Left forelimb (tissue), 1 donor: ENCODE measurements at regions not wholly inside any gene's neighbourhood (a gene's known extent, or its start where the extent isn't known, plus 50 kb on each side); places are given as distances from the start of the nearest gene placed in this dataset.

Experiments
- DNase-seq: peaks from one replicate; pipeline ENCODE4 v3.0.0-alpha.2; 2018; ENCODE audit warnings: low spot score

GRCh38 chr1:55420026-55420425, 204.9 kb upstream of the USP24 start:
- DNase-seq = no peak

- DNase-seq = no peak
Observed at GRCh38 chr1:55418208-55419000, 203.2 kb upstream of the USP24 start.

GRCh38 chr1:55416164-55416842, 201.1 kb upstream of the USP24 start:
- DNase-seq = no peak

GRCh38 chr1:55413286-55413685, 198.1 kb upstream of the USP24 start:
- no peak for DNase-seq

GRCh38 chr1:55412060-55412459, 196.9 kb upstream of the USP24 start:
- no peak for DNase-seq

GRCh38 chr1:55402671-55403464, 187.7 kb upstream of the USP24 start:
- DNase-seq = no peak

- no peak for DNase-seq
Observed at GRCh38 chr1:55402142-55402541, 187.0 kb upstream of the USP24 start.

- peak; percentile 75 for DNase-seq
Observed at GRCh38 chr1:55400508-55400907, 185.3 kb upstream of the USP24 start.

GRCh38 chr1:55399346-55399745, 184.2 kb upstream of the USP24 start:
- DNase-seq = no peak

- DNase-seq = no peak
Observed at GRCh38 chr1:55396381-55396891, 181.3 kb upstream of the USP24 start.

GRCh38 chr1:55388960-55389359, 173.8 kb upstream of the USP24 start:
- no peak for DNase-seq

- no peak for DNase-seq
Observed at GRCh38 chr1:55387145-55387544, 172.0 kb upstream of the USP24 start.

GRCh38 chr1:55386456-55386855, 171.3 kb upstream of the USP24 start:
- DNase-seq = no peak

- DNase-seq = no peak
Observed at GRCh38 chr1:55385402-55386018, 170.3 kb upstream of the USP24 start.

GRCh38 chr1:55384637-55385036, 169.5 kb upstream of the USP24 start:
- DNase-seq = no peak

GRCh38 chr1:55382806-55383305, 167.7 kb upstream of the USP24 start:
- no peak for DNase-seq

GRCh38 chr1:55381983-55382382, 166.8 kb upstream of the USP24 start:
- DNase-seq = no peak

- no peak for DNase-seq
Observed at GRCh38 chr1:55381491-55381890, 166.3 kb upstream of the USP24 start.

- DNase-seq = no peak
Observed at GRCh38 chr1:55380355-55380970, 165.3 kb upstream of the USP24 start.

GRCh38 chr1:55378582-55378981, 163.4 kb upstream of the USP24 start:
- no peak for DNase-seq

- DNase-seq = no peak
Observed at GRCh38 chr1:55376897-55377296, 161.7 kb upstream of the USP24 start.
